K562 (cell line): ENCODE measurements at regions not wholly inside any gene's neighbourhood (a gene's known extent, or its start where the extent isn't known, plus 50 kb on each side); places are given as distances from the start of the nearest gene placed in this dataset.

Experiments
- GTF2F1 ChIP-seq: IDR thresholded peaks from 2 replicates; pipeline ENCODE4 v1.6.1; 2011; ENCODE audit warnings: low read depth, low read length, improper control_type of control experiment
- JUND ChIP-seq, 2 experiments: IDR thresholded peaks; 2 replicates in 1 of 2; 3 replicates in 1 of 2; pipeline ENCODE4 v1.6.1; 2011; ENCODE audit warnings: borderline replicate concordance in 2 of 2, low read depth in 2 of 2, low read length in 2 of 2, improper control_type of control experiment in 1 of 2, missing biosample characterization in 1 of 2, missing genetic modification characterization in 1 of 2, missing genetic modification reagents in 1 of 2
- MAFK ChIP-seq: IDR thresholded peaks from 2 replicates; pipeline ENCODE4 v1.6.1; 2011; ENCODE audit warnings: low read length, improper control_type of control experiment

- TF ChIP-seq GTF2F1: no peak
- no peak for TF ChIP-seq MAFK
- TF ChIP-seq JUND (IDR thresholded peaks at IDR 0.05; ENCODE audit: borderline replicate concordance, low read depth, low read length): no peak
- TF ChIP-seq JUND (tag; IDR thresholded peaks at IDR 0.05; ENCODE audit: borderline replicate concordance, low read depth, low read length): no peak
Measured at GRCh38 chr3:34650131-34650530, 851.7 kb downstream of the PDCD6IP start.
